HepG2 (cell line): ENCODE measurements at regions not wholly inside any gene's neighbourhood (a gene's known extent, or its start where the extent isn't known, plus 50 kb on each side); places are given as distances from the start of the nearest gene placed in this dataset.

Experiments
- ATAC-seq: fragments of 200-7000 bp; cut with Tn5 transposase; 3 replicates; pipeline ENCODE4 v1.9.1; 2020; ENCODE audit warnings: mild to moderate bottlenecking, moderate library complexity
- BruUV-seq: library from RNA; stranded (reverse); fragments of 400-500 nt; replicated peaks from 2 replicates; lab custom pipeline; 2021; lab: Mats Ljungman, UMichigan
- CTCF ChIA-PET: fragments of 300-600 bp; formaldehyde crosslinking; extraction: SDS; loops from one replicate; lab custom pipeline; 2021; ENCODE audit warnings: low total read pairs, inconsistent platforms, low intra/inter-chr PET ratio; lab: Yijun Ruan, JAX
- POLR2A ChIA-PET: fragments of 350-600 bp; sonication (Branson Sonifier 250); formaldehyde crosslinking; loops from one replicate; lab custom pipeline; 2020; ENCODE audit warnings: antibody characterized with exemption, inconsistent platforms; lab: Yijun Ruan, JAX
- DNase-seq: peaks from one replicate; pipeline ENCODE4 v3.0.0-alpha.2; 2015; ENCODE audit warnings: low spot score
- FAIRE-seq: peaks from 3 replicates; lab custom pipeline; 2011; peaks lifted over from hg19 to GRCh38; lab: Jason Lieb, UNC
- H2AFZ ChIP-seq: one replicate; pipeline ENCODE4 v1.6.1; 2011; ENCODE audit warnings: low read length, inconsistent platforms
- H3K27ac ChIP-seq: fragments of 300-600 bp; 3 replicates; pipeline ENCODE4 v1.8.0; 2011; ENCODE audit warnings: mixed run types, mild to moderate bottlenecking, mixed read lengths, low read length, inconsistent platforms; ENCODE audit not compliant: insufficient read depth; ENCODE audit errors: extremely low read length
- H3K27me3 ChIP-seq, 2 experiments: fragments of 200-600 bp in 1 of 2; 2 replicates in 1 of 2; 3 replicates in 1 of 2; pipeline versions ENCODE4 v1.6.0 to v1.8.0; 2011; ENCODE audit warnings: low read length in 2 of 2, mild to moderate bottlenecking in 2 of 2, moderate library complexity in 2 of 2, inconsistent platforms in 1 of 2; ENCODE audit not compliant: insufficient read depth in 2 of 2, control insufficient read depth in 1 of 2
- H3K36me3 ChIP-seq, 2 experiments: fragments of 200-600 bp in 1 of 2; replicated peaks in 1 of 2; 2 replicates in 1 of 2; 3 replicates in 1 of 2; pipeline versions ENCODE4 v1.5.1 to v1.8.0; 2011; ENCODE audit warnings: low read length in 2 of 2, inconsistent platforms in 1 of 2; ENCODE audit not compliant: insufficient read depth in 2 of 2, control insufficient read depth in 1 of 2
- H3K4me1 ChIP-seq: 2 replicates; pipeline ENCODE4 v1.5.1; 2012; ENCODE audit warnings: low read length, inconsistent platforms; ENCODE audit not compliant: insufficient read depth
- H3K4me2 ChIP-seq: 2 replicates; pipeline ENCODE4 v1.6.0; 2011; ENCODE audit warnings: low read depth, low read length, inconsistent platforms
- H3K4me3 ChIP-seq, 3 experiments: fragments of 200-600 bp in 1 of 3; sonication (generic), shearing (Covaris generic) in 1 of 3; replicated peaks in 1 of 3; 2 replicates each; pipeline ENCODE4 v1.5.1; 2011 to 2016; ENCODE audit warnings: low read length in 3 of 3, inconsistent platforms in 2 of 3, low read depth in 2 of 3, mild to moderate bottlenecking in 2 of 3, control low read depth in 1 of 3, mixed read lengths in 1 of 3; ENCODE audit not compliant: insufficient read depth in 1 of 3
- H3K79me2 ChIP-seq: one replicate; pipeline ENCODE4 v1.6.1; 2011; ENCODE audit warnings: low read length, inconsistent platforms; ENCODE audit not compliant: insufficient read depth
- H3K9ac ChIP-seq: 2 replicates; pipeline ENCODE4 v1.6.0; 2011; ENCODE audit warnings: mild to moderate bottlenecking, low read depth, low read length, inconsistent platforms; ENCODE audit not compliant: insufficient read depth
- H3K9me3 ChIP-seq: 2 replicates; pipeline ENCODE4 v1.5.1; 2012; ENCODE audit warnings: mild to moderate bottlenecking, low read length
- H4K20me1 ChIP-seq: 2 replicates; pipeline ENCODE4 v1.6.0; 2011; ENCODE audit warnings: inconsistent platforms, mild to moderate bottlenecking, low read length, moderate library complexity; ENCODE audit not compliant: insufficient read depth
- HNRNPH1 ChIP-seq: fragments of 200-400 bp; formaldehyde crosslinking; optimal IDR thresholded peaks from 2 replicates; pipeline ENCODE3; 2017; ENCODE audit warnings: mild to moderate bottlenecking, low read depth, low read length
- NFIB ChIP-seq: sonication (generic); formaldehyde crosslinking; IDR thresholded peaks from 2 replicates; pipeline ENCODE4 v1.9.0; 2021; ENCODE audit warnings: missing genetic modification reagents, mild to moderate bottlenecking, borderline replicate concordance
- RARG ChIP-seq: sonication (generic); formaldehyde crosslinking; IDR thresholded peaks from 2 replicates; pipeline ENCODE4 v1.4.0; 2020; ENCODE audit warnings: low read depth, mild to moderate bottlenecking, missing genetic modification reagents
- RXRA ChIP-seq: sonication (generic); formaldehyde crosslinking; IDR thresholded peaks from 2 replicates; pipeline ENCODE4 v1.5.1; 2020; ENCODE audit warnings: missing genetic modification reagents
- SMARCE1 ChIP-seq: fragments of 450-650 bp; IDR thresholded peaks from 2 replicates; pipeline ENCODE4 v1.6.1; 2017; ENCODE audit warnings: borderline replicate concordance
- TFDP2 ChIP-seq: sonication (generic); formaldehyde crosslinking; IDR thresholded peaks from 2 replicates; pipeline ENCODE4 v1.4.0; 2020; ENCODE audit warnings: missing genetic modification reagents
- ZBTB4 ChIP-seq: sonication (generic); formaldehyde crosslinking; IDR thresholded peaks from 2 replicates; pipeline ENCODE4 v1.4.0; 2020; ENCODE audit warnings: missing genetic modification reagents, mild to moderate bottlenecking, borderline replicate concordance
- ZBTB44 ChIP-seq: sonication (generic); formaldehyde crosslinking; IDR thresholded peaks from 2 replicates; pipeline ENCODE4 v1.4.0; 2020; ENCODE audit warnings: missing genetic modification reagents
- ZBTB7B ChIP-seq: sonication (generic); formaldehyde crosslinking; IDR thresholded peaks from 2 replicates; pipeline ENCODE4 v1.4.0; 2020; ENCODE audit warnings: missing genetic modification reagents
- WGBS: methylation state at CpG from one replicate; pipeline ENCODE4 v1.1.6; 2017; ENCODE audit warnings: low lambda C conversion rate; 5-methylcytosine and 5-hydroxymethylcytosine counted together
- in situ Hi-C: cut with HindIII; loops from 2 replicates; pipeline ENCODE4 v1.10.0; 2017; ENCODE audit warnings: low pct_unique_long_range_greater_than_20kb; ENCODE audit not compliant: extremely low pct_ligation_motif_present
- intact Hi-C: fragments of 100-400 bp; cut with micrococcal nuclease; formaldehyde crosslinking; loops from one replicate; pipeline ENCODE4 v1.10.0; 2022; ENCODE audit not compliant: unreplicated experiment
- TF ChIP-seq, protein P1 (sequence below): sonication (generic); formaldehyde crosslinking; IDR thresholded peaks from 2 replicates; pipeline ENCODE4 v1.9.0; 2021; ENCODE audit warnings: missing genetic modification reagents, mild to moderate bottlenecking, borderline replicate concordance

DNA sequence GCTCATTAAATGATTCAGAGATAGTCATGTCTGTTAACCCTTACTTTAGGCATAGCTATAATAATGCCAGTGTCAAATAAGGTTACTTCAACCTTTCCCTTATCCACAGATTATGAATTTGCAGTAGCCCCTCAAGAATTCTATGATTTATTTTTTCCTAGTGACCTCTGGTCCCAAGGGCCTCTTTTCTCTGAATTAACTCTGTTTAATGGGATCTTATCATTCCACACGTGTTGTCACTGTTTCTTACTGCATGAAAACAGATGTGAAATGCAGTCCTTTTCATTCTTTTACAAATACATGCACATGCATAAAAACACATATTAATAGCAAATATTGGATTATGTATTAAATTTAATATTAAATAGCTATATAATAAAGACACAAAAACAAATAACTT, 667.7 kb upstream of the FOXG1 start:
- H3K4me3 ChIP-seq = no peak overlapping the region
- H3K79me2 ChIP-seq = no peaks in the 10 kb centered on the region
- H3K9me3 ChIP-seq = peaks cover 86% of the 10 kb centered on the region
- no peaks in the 10 kb centered on the region for H3K4me1 ChIP-seq
- POLR2A ChIA-PET = no interaction called here
- H3K4me2 ChIP-seq = no peak overlapping the region
- no peak for ATAC-seq
- no peak overlapping the region for H2AFZ ChIP-seq
- no peak for FAIRE-seq
- no peak for DNase-seq
- no peak overlapping the region for H3K27ac ChIP-seq
- H3K27me3 ChIP-seq = no peaks in the 10 kb centered on the region
- H3K9ac ChIP-seq = no peak overlapping the region
- CTCF ChIA-PET = no interaction called here
- BruUV-seq = no TSS peak
- intact Hi-C loops (no loop called here), in situ Hi-C loops (no loop called here)
- no peaks in the 10 kb centered on the region for H4K20me1 ChIP-seq
- under 1% methylated on average over 1 of the region's 1 CpG for WGBS
- H3K36me3 ChIP-seq = no peaks in the 10 kb centered on the region
- TF ChIP-seq ZBTB4 (no peak), TFDP2 (CRISPR knock-in tag) (no peak), SMARCE1 (no peak), ZBTB7B (CRISPR knock-in tag) (no peak), RXRA (CRISPR knock-in tag) (no peak), RARG (CRISPR knock-in tag) (no peak), ZBTB44 (CRISPR knock-in tag) (no peak), HNRNPH1 (no peak), NFIB (CRISPR knock-in tag) (no peak)
- TF ChIP-seq, protein P1, sequence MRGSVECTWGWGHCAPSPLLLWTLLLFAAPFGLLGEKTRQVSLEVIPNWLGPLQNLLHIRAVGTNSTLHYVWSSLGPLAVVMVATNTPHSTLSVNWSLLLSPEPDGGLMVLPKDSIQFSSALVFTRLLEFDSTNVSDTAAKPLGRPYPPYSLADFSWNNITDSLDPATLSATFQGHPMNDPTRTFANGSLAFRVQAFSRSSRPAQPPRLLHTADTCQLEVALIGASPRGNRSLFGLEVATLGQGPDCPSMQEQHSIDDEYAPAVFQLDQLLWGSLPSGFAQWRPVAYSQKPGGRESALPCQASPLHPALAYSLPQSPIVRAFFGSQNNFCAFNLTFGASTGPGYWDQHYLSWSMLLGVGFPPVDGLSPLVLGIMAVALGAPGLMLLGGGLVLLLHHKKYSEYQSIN (CRISPR knock-in tag) = no peak
